Breast epithelium (tissue), 3 donors: ENCODE measurements at regions not wholly inside any gene's neighbourhood (a gene's known extent, or its start where the extent isn't known, plus 50 kb on each side); places are given as distances from the start of the nearest gene placed in this dataset.

Source experiments
- POLR2A ChIP-seq: fragments of 450-650 bp; IDR thresholded peaks from one replicate; pipeline ENCODE4 v1.6.1; 2016; ENCODE audit warnings: antibody characterized with exemption, mild to moderate bottlenecking, moderate library complexity
- POLR2AphosphoS5 ChIP-seq, 3 donors: sonication (generic); formaldehyde crosslinking; IDR thresholded peaks; one replicate each; pipeline ENCODE4 v1.6.1; 2017; ENCODE audit warnings: antibody characterized with exemption in 3 of 3

DNA sequence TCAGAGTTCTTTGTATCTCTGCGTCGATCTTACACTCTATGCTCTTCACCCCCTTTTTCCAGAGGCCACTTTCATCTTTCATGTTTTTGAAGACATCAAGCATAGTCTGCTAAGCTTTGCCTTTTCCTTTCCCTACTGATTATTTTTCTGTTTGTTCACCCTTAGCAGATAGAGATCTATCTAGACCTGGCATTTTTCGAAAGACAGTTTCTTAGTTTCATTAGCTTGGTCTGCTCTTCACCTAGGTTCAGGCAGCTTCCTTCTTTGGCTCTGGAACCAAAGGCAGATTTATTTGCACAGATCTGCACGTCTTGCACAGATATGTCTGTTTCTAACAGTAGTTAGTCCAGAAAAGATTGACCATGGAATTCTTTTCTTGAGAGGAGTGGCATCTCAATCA lies 122.7 kb upstream of the HS3ST5 start:
- no peak for TF ChIP-seq POLR2A
- no peak for TF ChIP-seq POLR2AphosphoS5 (IDR thresholded peaks at IDR 0.05)
